ENCODE measurements at regions not wholly inside any gene's neighbourhood (a gene's known extent, or its start where the extent isn't known, plus 50 kb on each side); places are given as distances from the start of the nearest gene placed in this dataset.
"Not testable (repeated sequence)": the region's sequence is repeated elsewhere in the genome, so short reads cannot be mapped to it uniquely, and the experiment has no call there.

- DNase-seq (ENCODE audit: low read depth in 4 of 4, low spot score in 3 of 4) = no peak
Observed at GRCh38 chr3:16069149-16069922, 105.1 kb upstream of the GALNT15 start.

GRCh38 chr3:16070707-16071106 is 103.8 kb upstream of the GALNT15 start:
- no peak for DNase-seq (ENCODE audit: low read depth in 4 of 4, low spot score in 3 of 4)

GRCh38 chr3:16071206-16071605 is 103.3 kb upstream of the GALNT15 start:
- no peak for DNase-seq (ENCODE audit: low read depth in 4 of 4, low spot score in 3 of 4)

- DNase-seq (ENCODE audit: low read depth in 4 of 4, low spot score in 3 of 4) = no peak
Observed at GRCh38 chr3:16072420-16073110, 101.9 kb upstream of the GALNT15 start.

DNA sequence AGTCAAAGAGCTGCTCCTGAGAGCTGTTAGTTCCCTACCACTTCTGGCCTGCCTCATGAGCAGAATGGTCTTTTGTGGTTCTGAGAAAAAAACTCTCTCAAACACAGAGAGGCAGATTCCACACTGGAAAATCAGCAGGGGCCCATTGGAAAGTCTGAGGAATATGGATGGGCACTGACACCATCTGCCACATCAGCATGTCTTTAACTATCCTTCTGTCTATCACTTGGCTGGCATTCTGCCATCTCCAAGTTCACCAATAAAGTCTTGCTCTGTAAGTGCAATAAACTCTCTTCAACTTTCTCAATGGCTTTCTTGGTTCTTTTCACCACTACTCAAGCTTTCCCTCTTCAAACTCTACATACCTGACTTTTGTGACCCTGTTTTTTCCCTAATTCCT is 101.3 kb upstream of the GALNT15 start:
- DNase-seq (ENCODE audit: low read depth in 4 of 4, low spot score in 3 of 4) = no peak

DNA sequence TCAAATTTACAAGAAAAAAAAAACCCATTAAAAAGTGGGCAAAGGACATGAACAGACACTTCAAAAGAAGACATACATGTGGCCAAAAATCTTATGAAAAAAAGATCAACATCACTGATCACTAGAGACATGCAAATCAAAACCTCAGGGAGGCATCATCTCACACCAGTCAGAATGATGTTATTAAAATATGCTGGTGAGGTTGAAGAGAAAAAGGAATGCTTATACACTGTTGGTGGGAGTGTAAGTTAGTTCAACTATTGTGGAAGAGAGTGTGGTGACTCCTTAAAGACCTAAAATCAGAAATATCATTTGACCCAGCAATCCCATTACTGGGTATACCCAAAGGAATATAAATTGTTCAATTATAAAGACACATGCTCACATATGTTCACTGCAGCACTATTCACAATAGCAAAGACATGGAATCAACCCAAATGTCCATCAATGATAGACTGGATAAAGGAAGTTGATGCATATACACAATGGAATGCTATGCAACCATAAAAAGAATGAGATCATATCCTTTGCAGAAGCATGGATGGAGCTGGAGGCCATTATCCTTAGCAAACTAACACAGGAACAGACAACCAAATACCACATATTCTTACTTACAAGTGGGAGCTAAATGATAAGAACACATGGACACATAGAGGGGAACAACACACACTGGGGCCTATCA is 100.3 kb upstream of the GALNT15 start:
- not testable (repeated sequence) for DNase-seq (ENCODE audit: low read depth in 4 of 4, low spot score in 3 of 4)

DNA sequence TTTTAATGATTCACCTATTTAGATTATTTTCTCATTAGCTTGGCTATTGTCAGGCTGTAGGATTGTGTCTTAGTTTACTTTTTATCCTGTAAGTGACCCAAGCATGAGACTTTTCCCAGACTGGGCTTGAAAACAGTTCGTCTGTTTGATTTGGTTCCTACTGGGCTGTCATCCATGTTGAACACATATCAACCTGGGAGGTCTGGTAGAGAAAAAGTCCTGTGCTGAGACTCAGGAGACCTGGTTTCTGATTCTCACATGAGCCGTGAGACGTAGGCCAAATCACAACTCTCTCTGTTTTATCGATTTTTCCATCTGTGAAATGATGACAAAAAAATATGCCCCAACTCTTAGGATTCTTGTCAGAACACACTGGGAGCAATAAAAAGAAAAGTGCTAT is 98.8 kb upstream of the GALNT15 start:
- no peak for DNase-seq (ENCODE audit: low read depth in 4 of 4, low spot score in 3 of 4)

- no peak for DNase-seq (ENCODE audit: low read depth in 4 of 4, low spot score in 3 of 4)
Observed at GRCh38 chr3:16076564-16076963, 97.9 kb upstream of the GALNT15 start.

- DNase-seq (ENCODE audit: low read depth in 4 of 4, low spot score in 3 of 4) = not testable (repeated sequence)
Observed at GRCh38 chr3:16077146-16077545, 97.3 kb upstream of the GALNT15 start.

DNA sequence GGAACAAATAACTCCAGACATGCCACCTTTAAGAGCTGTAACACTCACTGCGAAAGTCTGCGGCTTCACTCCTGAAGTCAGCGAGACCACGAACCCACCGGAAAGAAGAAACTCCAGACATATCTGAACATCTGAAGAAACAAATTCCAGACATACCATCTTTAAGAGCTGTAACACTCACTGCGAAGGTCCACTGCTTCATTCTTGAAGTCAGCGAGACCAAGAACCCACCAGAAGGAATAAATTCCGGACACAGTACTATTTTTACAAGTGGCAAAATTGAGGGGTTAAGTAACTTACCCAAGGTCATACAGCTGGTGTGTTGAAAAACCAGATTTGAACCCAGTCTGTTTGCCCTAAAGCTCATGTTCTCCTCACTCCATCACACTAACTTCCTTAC is 96.8 kb upstream of the GALNT15 start:
- DNase-seq (ENCODE audit: low read depth in 4 of 4, low spot score in 3 of 4) = not testable (repeated sequence)

GRCh38 chr3:16079519-16079918 is 95.0 kb upstream of the GALNT15 start:
- no peak for DNase-seq (ENCODE audit: low read depth in 4 of 4, low spot score in 3 of 4)

DNA sequence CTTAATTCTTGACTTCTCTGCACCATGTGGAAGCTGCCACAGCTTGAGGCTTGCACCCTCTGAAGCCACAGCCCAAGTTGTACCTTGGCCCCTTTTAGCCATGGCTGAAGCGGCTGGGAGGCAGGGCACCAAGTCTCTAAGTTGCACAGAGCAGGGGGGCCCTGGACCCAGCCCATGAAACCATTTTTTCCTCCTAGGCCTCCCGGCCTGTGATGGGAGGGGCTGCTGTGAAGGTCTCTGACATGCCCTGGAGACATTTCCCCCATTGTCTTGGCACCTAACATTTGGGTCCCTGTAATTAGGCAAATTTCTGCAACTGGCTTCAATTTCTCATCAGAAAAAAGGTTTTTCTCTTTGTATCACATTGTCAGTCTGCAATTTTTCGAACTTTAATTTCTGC is 92.8 kb upstream of the GALNT15 start:
- no peak for DNase-seq (ENCODE audit: low read depth in 4 of 4, low spot score in 3 of 4)

DNA sequence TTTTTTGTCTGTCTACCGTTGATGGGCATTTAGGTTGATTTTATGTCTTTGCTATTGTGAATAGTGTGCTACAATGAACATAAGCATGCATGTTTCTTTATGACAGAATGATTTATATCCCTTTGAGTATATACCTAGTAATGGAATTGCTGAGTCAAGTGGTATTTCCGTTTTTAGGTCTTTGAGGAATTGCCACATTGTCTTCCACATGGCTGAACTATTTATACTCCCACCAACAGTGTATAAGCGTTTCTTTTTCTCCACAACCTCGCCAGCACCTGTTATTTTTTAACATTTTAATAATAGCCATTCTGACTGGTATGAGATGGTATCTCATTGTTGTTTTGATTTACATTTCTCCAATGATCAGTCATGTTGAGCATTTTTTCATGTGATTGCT is 89.6 kb upstream of the GALNT15 start:
- no peak for DNase-seq (ENCODE audit: low read depth in 4 of 4, low spot score in 3 of 4)

DNA sequence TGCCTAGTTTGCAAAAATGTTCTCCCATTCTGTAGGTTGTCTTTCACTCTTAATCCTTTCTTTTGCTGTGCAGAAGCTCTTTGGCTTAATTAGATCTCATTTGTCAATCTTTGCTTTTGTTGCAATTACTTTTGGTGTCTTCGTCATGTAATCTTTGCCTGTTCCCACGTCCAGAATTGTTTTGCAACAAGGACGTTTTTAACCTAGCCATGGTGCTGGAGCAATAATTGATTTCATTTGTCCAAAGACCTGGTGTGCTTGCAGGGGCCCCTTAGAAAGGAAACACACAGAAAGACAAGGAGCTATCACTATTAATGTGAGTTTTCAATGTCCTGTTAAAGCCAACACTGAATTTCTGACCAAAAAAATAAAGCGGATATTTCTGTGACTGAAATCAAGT is 89.1 kb upstream of the GALNT15 start:
- DNase-seq (ENCODE audit: low read depth in 4 of 4, low spot score in 3 of 4) = no peak

DNA sequence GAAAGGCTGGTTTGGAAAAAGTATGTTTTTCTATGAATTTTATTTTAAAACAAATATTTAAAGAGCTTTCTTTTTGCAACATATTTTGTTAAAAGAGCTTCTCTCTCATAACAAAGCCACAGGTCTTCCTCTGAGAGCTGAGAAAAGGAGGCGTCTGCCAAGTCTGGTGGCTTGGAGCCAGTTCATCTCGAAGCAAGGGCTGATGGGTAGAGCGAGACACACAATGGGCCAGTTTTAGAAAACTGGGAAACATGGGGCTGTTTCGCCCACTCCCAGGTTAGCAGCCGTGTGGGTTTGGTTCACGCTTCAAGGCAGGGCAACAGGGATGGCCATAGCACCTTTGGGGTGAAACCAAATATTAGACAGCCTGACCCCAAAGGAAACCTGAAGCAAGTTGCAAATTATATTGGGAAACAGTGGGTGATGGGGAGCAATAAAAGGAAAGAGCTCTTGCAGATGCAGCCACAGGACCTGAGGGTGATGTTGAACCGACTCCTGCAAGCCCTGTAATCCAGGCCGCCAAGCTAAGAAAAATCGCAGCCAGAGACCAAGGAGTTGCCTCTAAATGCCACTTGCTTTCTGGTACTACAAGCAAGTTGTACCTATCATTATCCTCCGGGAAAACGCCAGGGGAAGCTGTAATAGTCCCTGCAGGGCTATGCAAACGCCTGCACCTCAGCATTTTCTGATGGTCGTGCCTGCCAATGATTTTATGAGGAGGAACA is 88.4 kb upstream of the GALNT15 start:
- no peak for DNase-seq (ENCODE audit: low read depth in 4 of 4, low spot score in 3 of 4)

DNA sequence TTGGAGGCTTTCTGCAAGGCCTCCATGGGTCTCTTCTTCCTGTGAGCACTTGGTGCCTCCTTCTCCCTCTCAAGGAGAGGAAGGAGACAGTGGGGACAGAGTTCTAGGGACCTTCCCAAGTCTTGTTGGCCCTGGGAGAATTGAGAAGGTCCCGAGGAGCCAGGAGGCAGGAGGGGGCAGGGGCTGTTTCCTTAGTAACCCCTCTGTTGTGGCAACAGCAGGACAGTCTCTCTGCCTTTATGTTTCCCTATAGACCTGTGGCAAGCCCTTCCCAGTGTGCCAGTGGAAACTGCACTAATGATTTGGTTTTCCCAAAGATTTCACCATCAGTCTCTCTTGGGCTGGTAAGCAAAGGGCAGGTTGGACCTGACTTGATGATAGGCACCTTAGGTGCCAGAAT is 87.8 kb upstream of the GALNT15 start:
- no peak for DNase-seq (ENCODE audit: low read depth in 4 of 4, low spot score in 3 of 4)

GRCh38 chr3:16088496-16088895 is 86.0 kb upstream of the GALNT15 start:
- no peak for DNase-seq (ENCODE audit: low read depth in 4 of 4, low spot score in 3 of 4)

GRCh38 chr3:16089521-16089920 is 85.0 kb upstream of the GALNT15 start:
- DNase-seq (ENCODE audit: low read depth in 4 of 4, low spot score in 3 of 4) = no peak

GRCh38 chr3:16090024-16090423 is 84.5 kb upstream of the GALNT15 start:
- DNase-seq (ENCODE audit: low read depth in 4 of 4, low spot score in 3 of 4) = no peak

DNA sequence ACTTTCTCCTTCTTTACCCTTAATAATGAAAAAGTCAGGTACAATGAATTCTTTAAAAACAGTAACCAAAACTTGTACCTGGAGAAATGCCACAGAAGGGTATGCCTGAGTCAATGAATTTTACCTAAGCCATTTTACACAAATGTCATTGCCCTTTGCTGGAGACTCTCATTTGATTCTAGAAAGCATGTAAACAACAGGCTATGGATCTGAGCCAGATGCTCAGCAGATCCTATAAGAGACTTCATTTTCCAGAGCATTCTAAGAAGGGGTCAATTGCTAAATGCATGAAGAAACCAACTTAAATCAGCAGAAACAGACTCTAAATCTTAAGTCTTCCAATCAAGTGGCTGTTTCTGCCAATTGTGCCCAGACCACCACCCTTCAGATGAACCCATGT is 83.8 kb upstream of the GALNT15 start:
- no peak for DNase-seq (ENCODE audit: low read depth in 4 of 4, low spot score in 3 of 4)

DNA sequence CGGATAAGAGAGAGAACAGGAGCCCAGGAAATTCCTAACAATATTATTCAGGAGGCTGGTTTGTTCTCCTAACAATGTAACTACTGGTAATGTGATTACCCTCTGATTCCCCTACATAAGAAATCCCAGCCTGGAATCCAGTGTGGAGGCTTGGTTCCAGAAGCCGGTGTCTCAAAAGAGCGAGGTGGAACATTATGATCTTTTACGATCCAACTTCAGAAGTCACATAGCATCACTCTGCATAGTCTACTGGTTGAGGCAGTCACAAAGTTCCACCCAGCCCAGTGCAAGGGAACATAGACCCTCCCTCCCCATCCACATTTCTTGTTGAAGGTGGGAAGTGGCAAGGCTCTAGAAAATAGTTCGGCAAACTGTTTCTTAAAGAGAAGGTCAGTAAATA is 81.6 kb upstream of the GALNT15 start:
- no peak for DNase-seq (ENCODE audit: low read depth in 4 of 4, low spot score in 3 of 4)

Data from right renal pelvis (tissue), 4 donors.